ENCODE measurements at regions not wholly inside any gene's neighbourhood (a gene's known extent, or its start where the extent isn't known, plus 50 kb on each side); places are given as distances from the start of the nearest gene placed in this dataset.
"Not testable (repeated sequence)": the region's sequence is repeated elsewhere in the genome, so short reads cannot be mapped to it uniquely, and the experiment has no call there.

DNA sequence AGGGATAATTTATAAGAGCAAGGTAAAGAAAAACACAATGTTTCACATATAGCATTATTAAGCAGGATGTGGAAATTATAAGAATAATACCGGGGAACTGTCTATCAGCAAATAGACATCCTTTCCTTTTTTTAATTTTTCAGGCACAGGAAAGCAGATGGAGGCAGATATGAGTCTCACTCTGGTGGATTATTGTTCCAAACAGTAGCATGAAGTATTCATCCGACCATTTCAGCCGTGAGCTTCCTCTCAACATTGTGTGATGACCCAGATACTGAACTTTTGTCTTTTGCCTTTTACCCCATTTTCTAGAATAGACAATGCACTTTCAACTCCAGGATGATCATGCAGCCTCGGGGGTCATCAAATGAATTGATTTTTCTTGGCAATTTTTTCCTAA is 599.8 kb downstream of the ADGRL2 start:
- no peak for DNase-seq (ENCODE audit: low read depth, low spot score)

GRCh38 chr1:82399093-82399492 is 598.4 kb downstream of the ADGRL2 start:
- no peak overlapping the region for H3K4me3 ChIP-seq (ENCODE audit: low read length)
- DNase-seq (ENCODE audit: low read depth, low spot score): no peak

More for the DNA sequence above, 599.8 kb downstream of the ADGRL2 start:
- H3K4me3 ChIP-seq (ENCODE audit: low read length): no peak overlapping the region

DNA sequence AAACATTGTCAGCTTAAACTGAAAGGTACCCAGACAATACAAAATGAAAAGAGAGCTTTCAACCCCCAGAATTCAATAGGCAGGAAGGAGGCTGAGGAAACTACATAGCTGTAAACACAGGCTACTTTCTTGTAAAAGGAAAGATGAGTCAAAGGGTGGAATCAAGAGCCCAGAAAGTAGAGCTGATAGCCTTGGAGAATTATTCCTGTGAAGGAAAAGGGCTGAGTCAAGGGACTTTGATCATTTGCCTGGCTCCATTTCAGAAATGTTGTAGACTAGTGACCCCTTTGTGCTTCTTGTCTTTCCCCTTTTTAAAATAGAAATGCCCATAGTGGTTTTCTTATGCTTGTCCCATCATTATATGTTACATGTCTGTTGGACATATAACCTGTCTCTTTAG is 597.6 kb downstream of the ADGRL2 start:
- DNase-seq (ENCODE audit: low read depth, low spot score): no peak
- no peak overlapping the region for H3K4me3 ChIP-seq (ENCODE audit: low read length)

GRCh38 chr1:82395440-82395839 is 594.7 kb downstream of the ADGRL2 start:
- H3K4me3 ChIP-seq (ENCODE audit: low read length): no peak overlapping the region
- no peak for DNase-seq (ENCODE audit: low read depth, low spot score)

DNA sequence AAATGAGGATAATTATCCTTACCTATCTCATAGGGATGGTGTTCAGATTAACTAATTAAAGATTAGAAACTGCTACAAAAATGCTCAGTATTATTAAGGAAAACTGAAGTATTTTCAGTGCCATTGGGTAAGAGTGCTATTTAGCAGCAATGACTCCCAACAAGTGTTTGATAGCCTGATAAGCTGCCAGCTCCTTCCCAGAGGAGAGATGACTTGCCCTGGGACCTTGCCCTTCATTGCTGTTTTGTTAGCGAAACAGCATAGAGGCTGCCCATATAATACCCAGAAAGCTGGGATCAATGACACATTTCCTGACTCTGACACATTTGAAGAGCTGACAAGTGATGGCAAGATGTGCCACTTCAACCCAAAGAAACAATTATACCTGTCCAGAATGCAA is 592.2 kb downstream of the ADGRL2 start:
- no peak for DNase-seq (ENCODE audit: low read depth, low spot score)
- H3K4me3 ChIP-seq (ENCODE audit: low read length): no peak overlapping the region

DNA sequence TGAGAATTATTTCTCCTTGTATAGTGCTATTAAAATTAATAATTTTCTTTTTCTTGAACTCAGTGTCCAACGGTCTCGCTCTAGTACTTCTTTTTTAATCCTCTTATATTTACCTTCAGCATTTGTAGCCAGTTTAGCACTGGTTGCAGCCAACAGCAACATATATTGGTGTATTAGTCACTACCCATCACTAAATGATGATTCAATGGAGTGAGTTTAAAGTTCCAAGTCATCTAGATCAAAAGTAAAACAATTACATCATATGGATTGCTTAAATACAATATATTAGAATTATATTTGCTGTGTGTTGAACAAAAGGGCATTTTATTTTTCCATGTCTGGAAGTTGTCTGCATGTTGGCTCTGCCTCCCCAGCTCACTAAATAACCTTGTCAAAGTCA is 591.8 kb downstream of the ADGRL2 start:
- no peak for DNase-seq (ENCODE audit: low read depth, low spot score)
- no peak overlapping the region for H3K4me3 ChIP-seq (ENCODE audit: low read length)

GRCh38 chr1:82391712-82392111 is 591.0 kb downstream of the ADGRL2 start:
- DNase-seq (ENCODE audit: low read depth, low spot score): no peak
- H3K4me3 ChIP-seq (ENCODE audit: low read length): no peak overlapping the region

DNA sequence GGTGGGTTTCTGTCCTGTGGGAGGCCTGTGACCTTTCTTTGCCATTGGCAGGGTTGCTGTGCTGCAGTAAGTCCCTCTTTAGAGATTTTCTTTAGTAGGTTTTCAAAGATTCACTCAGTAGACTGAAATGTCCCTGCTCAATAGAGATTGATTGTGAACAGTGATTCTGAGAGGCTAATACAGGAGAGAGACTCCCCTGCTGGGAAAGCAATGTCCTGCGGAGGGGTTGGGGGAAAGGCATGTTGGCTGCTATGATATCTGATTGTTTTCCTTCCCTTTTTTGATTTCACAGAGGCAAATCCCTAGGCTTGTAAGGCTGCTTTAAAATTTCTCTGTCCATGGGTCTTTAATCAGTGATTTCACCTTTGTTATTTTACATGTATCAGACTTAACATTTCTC is 589.9 kb downstream of the ADGRL2 start:
- no peak overlapping the region for H3K4me3 ChIP-seq (ENCODE audit: low read length)
- no peak for DNase-seq (ENCODE audit: low read depth, low spot score)

GRCh38 chr1:82388679-82389078 is 587.9 kb downstream of the ADGRL2 start:
- no peak overlapping the region for H3K4me3 ChIP-seq (ENCODE audit: low read length)
- DNase-seq (ENCODE audit: low read depth, low spot score): no peak

DNA sequence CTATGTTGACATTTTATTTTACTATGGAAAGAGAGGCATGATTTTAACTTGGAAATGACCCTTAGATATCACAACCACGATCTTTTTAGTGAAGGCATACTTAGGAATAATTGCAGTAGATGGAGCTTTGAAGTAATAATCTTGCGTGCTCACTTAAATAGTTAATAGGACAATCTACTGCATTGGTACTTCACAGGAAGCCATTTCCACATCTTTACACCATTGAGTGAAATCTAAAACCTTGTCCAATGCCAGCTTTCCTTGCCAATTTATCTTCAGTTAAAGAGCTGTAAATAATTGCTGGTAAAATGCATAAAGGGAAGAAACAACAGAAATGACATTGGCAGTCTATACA is 586.3 kb downstream of the ADGRL2 start:
- DNase-seq (ENCODE audit: low read depth, low spot score): no peak
- no peak overlapping the region for H3K4me3 ChIP-seq (ENCODE audit: low read length)

- DNase-seq (ENCODE audit: low read depth, low spot score): no peak
- H3K4me3 ChIP-seq (ENCODE audit: low read length): no peak overlapping the region
Measured at GRCh38 chr1:82386365-82387011, 585.8 kb downstream of the ADGRL2 start.

GRCh38 chr1:82384776-82385175 is 584.0 kb downstream of the ADGRL2 start:
- no peak overlapping the region for H3K4me3 ChIP-seq (ENCODE audit: low read length)
- DNase-seq (ENCODE audit: low read depth, low spot score): no peak

GRCh38 chr1:82377201-82377884 is 576.6 kb downstream of the ADGRL2 start:
- no peak for DNase-seq (ENCODE audit: low read depth, low spot score)
- H3K4me3 ChIP-seq (ENCODE audit: low read length): no peak overlapping the region

DNA sequence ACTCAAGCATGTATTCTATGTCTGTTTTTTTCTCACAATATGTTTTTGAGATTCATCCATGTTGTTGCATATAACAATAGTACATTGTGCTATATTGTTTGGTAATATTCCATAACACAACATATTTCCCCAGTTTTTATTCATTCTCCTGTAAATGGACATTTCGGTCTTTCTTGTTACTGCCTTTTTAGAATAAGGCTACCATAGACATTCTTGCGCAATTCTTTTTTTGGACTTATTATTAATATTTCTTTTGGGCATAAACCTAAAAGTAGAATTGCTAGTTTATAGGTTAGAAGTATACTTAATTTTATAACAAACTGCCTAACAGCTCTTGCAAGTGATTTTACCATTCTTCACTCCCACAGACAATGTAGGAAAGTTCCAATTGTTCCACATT is 573.0 kb downstream of the ADGRL2 start:
- DNase-seq (ENCODE audit: low read depth, low spot score): no peak
- no peak overlapping the region for H3K4me3 ChIP-seq (ENCODE audit: low read length)

GRCh38 chr1:82371844-82372498 is 571.2 kb downstream of the ADGRL2 start:
- DNase-seq (ENCODE audit: low read depth, low spot score): no peak
- no peak overlapping the region for H3K4me3 ChIP-seq (ENCODE audit: low read length)

DNA sequence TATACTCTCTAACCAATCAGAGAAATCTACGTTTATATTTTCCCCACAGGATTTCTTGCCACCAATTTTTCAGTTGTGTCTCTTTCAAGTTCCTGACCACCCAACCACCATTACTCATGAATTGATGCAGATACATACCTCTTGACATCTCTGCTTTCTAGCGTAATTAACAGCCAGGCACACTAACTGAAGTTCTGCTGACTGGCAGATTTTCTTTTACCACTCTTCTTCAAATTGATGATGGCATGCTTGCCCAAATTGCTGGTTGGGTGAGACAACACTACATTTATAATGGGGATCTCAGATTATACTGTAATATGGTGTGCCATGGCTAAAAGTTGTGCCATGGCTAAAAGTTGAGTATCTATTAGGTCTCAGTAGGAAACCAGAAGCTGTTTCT is 566.7 kb downstream of the ADGRL2 start:
- no peak overlapping the region for H3K4me3 ChIP-seq (ENCODE audit: low read length)
- no peak for DNase-seq (ENCODE audit: low read depth, low spot score)

GRCh38 chr1:82366689-82367088 is 566.0 kb downstream of the ADGRL2 start:
- DNase-seq (ENCODE audit: low read depth, low spot score): no peak
- no peak overlapping the region for H3K4me3 ChIP-seq (ENCODE audit: low read length)

DNA sequence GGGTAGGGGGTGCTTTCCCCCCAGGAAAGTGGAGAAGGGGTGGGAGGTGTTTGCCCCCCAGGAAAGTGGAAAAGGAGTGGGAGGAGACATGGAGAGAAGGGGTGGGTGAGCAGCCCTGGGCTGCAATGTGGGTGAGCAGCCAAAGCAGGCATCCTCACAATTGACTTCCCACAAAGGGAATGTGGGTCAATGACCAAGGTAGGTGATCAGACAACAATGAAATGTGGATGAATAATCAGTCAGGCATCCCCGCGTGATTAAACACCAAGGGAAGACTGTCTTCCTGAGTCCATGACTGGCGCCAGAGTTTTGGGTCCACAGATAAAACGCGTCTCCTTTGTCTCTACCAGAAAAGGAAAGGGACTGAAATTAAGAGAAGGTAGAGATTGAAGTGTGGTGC is 558.8 kb downstream of the ADGRL2 start:
- DNase-seq (ENCODE audit: low read depth, low spot score); H3K4me3 ChIP-seq (ENCODE audit: low read length): not testable (repeated sequence)

- not testable (repeated sequence) for H3K4me3 ChIP-seq (ENCODE audit: low read length); DNase-seq (ENCODE audit: low read depth, low spot score)
Measured at GRCh38 chr1:82358706-82359105, 558.0 kb downstream of the ADGRL2 start.

- DNase-seq (ENCODE audit: low read depth, low spot score); H3K4me3 ChIP-seq (ENCODE audit: low read length): not testable (repeated sequence)
Measured at GRCh38 chr1:82354546-82354945, 553.8 kb downstream of the ADGRL2 start.

- DNase-seq (ENCODE audit: low read depth, low spot score): no peak
- no peak overlapping the region for H3K4me3 ChIP-seq (ENCODE audit: low read length)
Measured at GRCh38 chr1:82348487-82348886, 547.8 kb downstream of the ADGRL2 start.
